SK-N-MC (cell line): ENCODE measurements at regions not wholly inside any gene's neighbourhood (a gene's known extent, or its start where the extent isn't known, plus 50 kb on each side); places are given as distances from the start of the nearest gene placed in this dataset.

Experiments used
- EZH2 ChIP-seq: fragments of 200-600 bp; sonication (generic); IDR thresholded peaks from one replicate; pipeline ENCODE4 v1.6.1; 2017; ENCODE audit warnings: antibody characterized with exemption
- FOXP2 ChIP-seq: optimal IDR thresholded peaks from 2 replicates; pipeline ENCODE3; 2011; ENCODE audit warnings: mild to moderate bottlenecking, moderate library complexity; ENCODE audit not compliant: insufficient read depth; ENCODE audit errors: extremely low read length, control extremely low read depth
- POLR2AphosphoS5 ChIP-seq: IDR thresholded peaks from 2 replicates; pipeline ENCODE4 v1.6.1; 2012; ENCODE audit warnings: mild to moderate bottlenecking, low read depth, low read length, borderline replicate concordance

DNA sequence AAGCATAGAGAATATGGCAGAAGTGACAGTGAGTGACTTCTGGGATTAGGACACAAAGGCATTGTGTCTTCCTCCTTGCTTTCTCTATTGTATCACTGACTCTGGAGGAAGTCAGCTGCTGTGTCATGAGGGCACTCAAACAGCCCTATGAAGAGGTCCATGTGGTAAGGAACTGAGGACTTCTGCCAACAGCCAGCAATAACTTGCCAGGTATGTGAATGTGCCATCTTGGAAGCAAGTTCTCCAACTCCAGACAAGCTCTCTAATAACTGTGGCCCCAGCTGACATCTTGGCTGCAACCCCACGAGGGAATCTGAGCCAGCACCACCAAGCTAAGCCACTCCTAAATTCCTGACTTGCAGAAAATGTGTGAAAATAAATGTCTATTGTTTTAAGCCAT lies 83.6 kb upstream of the ZBED5 start:
- TF ChIP-seq POLR2AphosphoS5 = no peak
- TF ChIP-seq EZH2 = no peak
- TF ChIP-seq FOXP2 = no peak
